IMR-90 (cell line): ENCODE measurements at regions not wholly inside any gene's neighbourhood (a gene's known extent, or its start where the extent isn't known, plus 50 kb on each side); places are given as distances from the start of the nearest gene placed in this dataset.

ENCODE experiments used
- ATAC-seq: fragments of 200-7000 bp; cut with Tn5 transposase; 2 replicates; pipeline ENCODE4 v1.9.1; 2020; ENCODE audit warnings: low read depth, mild to moderate bottlenecking, moderate library complexity
- BruUV-seq: library from RNA; stranded (reverse); fragments of 400-500 nt; replicated peaks from 2 replicates; lab custom pipeline; 2021; lab: Mats Ljungman, UMichigan
- CTCF ChIA-PET: fragments of 300-600 bp; formaldehyde crosslinking; extraction: SDS; loops from one replicate; lab custom pipeline; 2021; ENCODE audit warnings: antibody characterized with exemption; lab: Yijun Ruan, JAX
- POLR2A ChIA-PET: fragments of 300-600 bp; sonication (Branson Sonifier 250); formaldehyde crosslinking; loops from one replicate; lab custom pipeline; 2022; ENCODE audit warnings: antibody characterized with exemption; ENCODE audit not compliant: unreplicated experiment; lab: Charles Lee
- DNase-seq: peaks from one replicate; pipeline ENCODE4 v3.0.0; 2013
- H2AFZ ChIP-seq: replicated peaks from 2 replicates; pipeline ENCODE3; 2013; ENCODE audit warnings: low read length, mild to moderate bottlenecking; ENCODE audit not compliant: poor library complexity
- H2AK5ac ChIP-seq: 2 replicates; pipeline ENCODE4 v1.6.1; 2013; ENCODE audit warnings: low read depth, low read length, inconsistent platforms
- H2AK9ac ChIP-seq: replicated peaks from 2 replicates; pipeline ENCODE3; 2013; ENCODE audit warnings: mild to moderate bottlenecking, low read depth, low read length, moderate library complexity; ENCODE audit not compliant: poor library complexity
- H2BK120ac ChIP-seq: 2 replicates; pipeline ENCODE4 v1.6.1; 2013; ENCODE audit warnings: low read depth, low read length, inconsistent platforms
- H2BK15ac ChIP-seq: 3 replicates; pipeline ENCODE4 v1.6.1; 2013; ENCODE audit warnings: low read depth, low read length, inconsistent platforms
- H2BK20ac ChIP-seq: 2 replicates; pipeline ENCODE4 v1.6.1; 2013; ENCODE audit warnings: low read depth, mild to moderate bottlenecking, inconsistent platforms, low read length, moderate library complexity
- H2BK5ac ChIP-seq: 2 replicates; pipeline ENCODE4 v1.6.1; 2013; ENCODE audit warnings: mild to moderate bottlenecking, low read depth, low read length, inconsistent platforms; ENCODE audit not compliant: poor library complexity, severe bottlenecking
- H3K14ac ChIP-seq: replicated peaks from 2 replicates; pipeline ENCODE4 v1.6.1; 2013; ENCODE audit warnings: low read depth, low read length, inconsistent platforms
- H3K18ac ChIP-seq: 2 replicates; pipeline ENCODE4 v1.6.1; 2013; ENCODE audit warnings: low read depth, low read length, control low read depth
- H3K23ac ChIP-seq: 2 replicates; pipeline ENCODE4 v1.6.1; 2013; ENCODE audit warnings: low read depth, low read length, inconsistent platforms
- H3K27ac ChIP-seq: 2 replicates; pipeline ENCODE4 v1.5.1; 2013; ENCODE audit warnings: mild to moderate bottlenecking, control low read depth, low read length; ENCODE audit not compliant: insufficient read depth
- H3K27me3 ChIP-seq: 2 replicates; pipeline ENCODE4 v1.6.1; 2013; ENCODE audit warnings: low read length; ENCODE audit not compliant: control insufficient read depth, insufficient read depth
- H3K36me3 ChIP-seq: 2 replicates; pipeline ENCODE4 v1.6.1; 2013; ENCODE audit warnings: low read length, mixed read lengths; ENCODE audit not compliant: control insufficient read depth, insufficient read depth
- H3K4ac ChIP-seq: 2 replicates; pipeline ENCODE4 v1.6.1; 2013; ENCODE audit warnings: low read depth, low read length, inconsistent platforms
- H3K4me1 ChIP-seq: 2 replicates; pipeline ENCODE4 v1.6.1; 2013; ENCODE audit warnings: low read length, mixed read lengths; ENCODE audit not compliant: control insufficient read depth, insufficient read depth
- H3K4me2 ChIP-seq: 2 replicates; pipeline ENCODE4 v1.6.1; 2013; ENCODE audit warnings: low read depth, mild to moderate bottlenecking, control low read depth, low read length, moderate library complexity
- H3K4me3 ChIP-seq: 2 replicates; pipeline ENCODE4 v1.5.1; 2013; ENCODE audit warnings: low read depth, mild to moderate bottlenecking, control low read depth, low read length, moderate library complexity; ENCODE audit not compliant: insufficient read depth
- H3K56ac ChIP-seq: 2 replicates; pipeline ENCODE4 v1.6.1; 2013; ENCODE audit warnings: low read length, inconsistent platforms; ENCODE audit not compliant: insufficient read depth; ENCODE audit errors: extremely low read depth
- H3K79me1 ChIP-seq, 2 experiments: 2 replicates each; pipeline ENCODE4 v1.6.1; 2013; ENCODE audit warnings: low read length in 2 of 2, inconsistent platforms in 1 of 2, low read depth in 1 of 2
- H3K9ac ChIP-seq: 2 replicates; pipeline ENCODE4 v1.6.1; 2013; ENCODE audit warnings: low read depth, low read length, control low read depth
- H3K9me1 ChIP-seq: 2 replicates; pipeline ENCODE4 v1.6.1; 2013; ENCODE audit warnings: low read length, inconsistent platforms; ENCODE audit not compliant: insufficient read depth
- H3K9me3 ChIP-seq: 2 replicates; pipeline ENCODE4 v1.6.1; 2013; ENCODE audit warnings: low read length; ENCODE audit not compliant: control insufficient read depth, insufficient read depth
- H4K20me1 ChIP-seq: 2 replicates; pipeline ENCODE4 v1.6.1; 2013; ENCODE audit warnings: low read length, inconsistent platforms; ENCODE audit not compliant: insufficient read depth
- H4K5ac ChIP-seq: 2 replicates; pipeline ENCODE4 v1.6.1; 2013; ENCODE audit warnings: mild to moderate bottlenecking, low read depth, low read length, control low read depth
- H4K8ac ChIP-seq, 2 experiments: 2 replicates each; pipeline ENCODE4 v1.6.1; 2013; ENCODE audit warnings: low read depth in 2 of 2, low read length in 2 of 2, control low read depth in 1 of 2, inconsistent platforms in 1 of 2
- H4K91ac ChIP-seq: 2 replicates; pipeline ENCODE4 v1.6.1; 2013; ENCODE audit warnings: low read depth, low read length, inconsistent platforms; ENCODE audit not compliant: insufficient read depth
- BHLHE40 ChIP-seq: fragments of 150-350 bp; IDR thresholded peaks from 2 replicates; pipeline ENCODE4 v1.6.1; 2016; ENCODE audit warnings: mild to moderate bottlenecking, low read depth, low read length
- CEBPB ChIP-seq: IDR thresholded peaks from 2 replicates; pipeline ENCODE4 v1.6.1; 2012; ENCODE audit warnings: low read depth, low read length, improper control_type of control experiment
- CHD1 ChIP-seq: IDR thresholded peaks from 2 replicates; pipeline ENCODE4 v1.6.1; 2012; ENCODE audit warnings: low read depth, low read length, improper control_type of control experiment
- FOS ChIP-seq: fragments of 150-350 bp; IDR thresholded peaks from 2 replicates; pipeline ENCODE4 v1.6.1; 2016; ENCODE audit warnings: low read depth, low read length
- MAFK ChIP-seq: IDR thresholded peaks from 2 replicates; pipeline ENCODE4 v1.6.1; 2012; ENCODE audit warnings: low read depth, low read length, improper control_type of control experiment
- MAZ ChIP-seq: IDR thresholded peaks from 2 replicates; pipeline ENCODE4 v1.6.1; 2012; ENCODE audit warnings: low read depth, mild to moderate bottlenecking, low read length, improper control_type of control experiment, moderate library complexity, borderline replicate concordance
- MXI1 ChIP-seq: IDR thresholded peaks from 2 replicates; pipeline ENCODE4 v1.6.1; 2012; ENCODE audit warnings: low read depth, mild to moderate bottlenecking, low read length, moderate library complexity, borderline replicate concordance
- NFE2L2 ChIP-seq: fragments of 150-350 bp; IDR thresholded peaks from 2 replicates; pipeline ENCODE4 v1.6.1; 2016; ENCODE audit warnings: low read depth, mild to moderate bottlenecking, low read length
- POLR2A ChIP-seq: IDR thresholded peaks from 2 replicates; pipeline ENCODE4 v1.6.1; 2012; ENCODE audit warnings: mild to moderate bottlenecking, low read depth, low read length
- RAD21 ChIP-seq: IDR thresholded peaks from 2 replicates; pipeline ENCODE4 v1.6.1; 2012; ENCODE audit warnings: low read length, improper control_type of control experiment
- RCOR1 ChIP-seq: IDR thresholded peaks from 2 replicates; pipeline ENCODE4 v1.6.1; 2012; ENCODE audit warnings: mild to moderate bottlenecking, low read length, improper control_type of control experiment; ENCODE audit not compliant: insufficient replicate concordance
- RFX5 ChIP-seq: IDR thresholded peaks from 2 replicates; pipeline ENCODE4 v1.8.0; 2012; ENCODE audit warnings: low read depth, mild to moderate bottlenecking, low read length, moderate library complexity
- SMC3 ChIP-seq: fragments of 150-350 bp; IDR thresholded peaks from 2 replicates; pipeline ENCODE4 v1.6.1; 2016; ENCODE audit warnings: low read depth, mild to moderate bottlenecking, antibody characterized with exemption, low read length, moderate library complexity
- WGBS, 2 experiments: methylation state at CpG; one replicate each; pipeline versions ENCODE4 v1.1.5 to v1.1.7; 2013; ENCODE audit warnings: missing lambda C conversion rate in 2 of 2; ENCODE audit not compliant: insufficient read length in 1 of 2; ENCODE audit errors: extremely low coverage in 2 of 2; 5-methylcytosine and 5-hydroxymethylcytosine counted together
- dilution Hi-C: fragments of 300-500 bp; cut with HindIII; formaldehyde crosslinking; loops from one replicate; pipeline ENCODE4 v1.14.3; 2018; ENCODE audit warnings: low sequenced_read_pairs; ENCODE audit not compliant: unreplicated experiment
- in situ Hi-C: fragments of 300-500 bp; cut with MboI; formaldehyde crosslinking; loops from 3 replicates; pipeline ENCODE4 v1.14.3; 2019; ENCODE audit warnings: low sequenced_read_pairs, inconsistent platforms, mixed read lengths
- intact Hi-C: fragments of 100-400 bp; cut with micrococcal nuclease; formaldehyde crosslinking; loops from 2 replicates; pipeline ENCODE4 v1.10.0; 2022
- TF ChIP-seq, protein P1 (sequence below): fragments of 150-350 bp; IDR thresholded peaks from 2 replicates; pipeline ENCODE4 v1.6.1; 2016; ENCODE audit warnings: low read depth, mild to moderate bottlenecking, low read length, moderate library complexity, borderline replicate concordance
- TF ChIP-seq, protein P2 (sequence below): fragments of 150-350 bp; IDR thresholded peaks from 2 replicates; pipeline ENCODE4 v1.6.1; 2017; ENCODE audit warnings: mild to moderate bottlenecking, antibody characterized with exemption, low read length, low read depth
- TF ChIP-seq, protein P3 (sequence below): conservative IDR thresholded peaks from 2 replicates; pipeline ENCODE4 v1.5.1; 2012; ENCODE audit warnings: mild to moderate bottlenecking, low read depth, low read length, improper control_type of control experiment

DNA sequence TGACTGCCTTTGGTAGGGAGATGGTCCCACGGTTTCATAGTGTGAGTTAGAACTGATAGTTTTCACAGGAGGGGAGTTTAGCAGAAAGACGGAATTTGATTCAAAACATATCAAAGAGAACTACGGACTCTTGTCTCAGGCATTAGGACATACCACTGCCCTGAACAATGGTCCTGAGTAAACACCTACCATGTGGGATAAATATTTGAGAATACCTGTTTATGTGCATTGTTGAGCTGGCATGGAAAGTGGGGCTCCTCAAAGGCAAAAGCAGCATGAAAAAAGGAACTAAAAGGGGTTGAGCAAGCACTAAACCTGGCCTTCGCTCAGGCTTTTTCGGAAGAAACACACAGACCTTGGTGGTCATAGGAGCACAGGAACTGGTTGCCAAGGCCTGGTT, 144.4 kb downstream of the ZNF621 start:
- no peak overlapping the region for H2BK120ac ChIP-seq
- H3K4me3 ChIP-seq = no peak overlapping the region
- H4K8ac ChIP-seq = no peak overlapping the region
- dilution Hi-C loops = no loop called here
- no peak overlapping the region for H3K14ac ChIP-seq
- BruUV-seq = no TSS peak
- H3K4me2 ChIP-seq = no peak overlapping the region
- no peaks in the 10 kb centered on the region for H3K36me3 ChIP-seq
- no peaks in the 10 kb centered on the region for H3K79me1 ChIP-seq
- WGBS, 2 experiments = 60% methylated on average over 3 of the region's 5 CpGs; no CpG with 5 or more reads in 1 of the 2 experiments
- H3K23ac ChIP-seq = no peak overlapping the region
- no peak overlapping the region for H2AK9ac ChIP-seq
- H4K5ac ChIP-seq = no peak overlapping the region
- no peaks in the 10 kb centered on the region for H4K20me1 ChIP-seq
- no peak overlapping the region for H2BK5ac ChIP-seq
- TF ChIP-seq, protein P1, sequence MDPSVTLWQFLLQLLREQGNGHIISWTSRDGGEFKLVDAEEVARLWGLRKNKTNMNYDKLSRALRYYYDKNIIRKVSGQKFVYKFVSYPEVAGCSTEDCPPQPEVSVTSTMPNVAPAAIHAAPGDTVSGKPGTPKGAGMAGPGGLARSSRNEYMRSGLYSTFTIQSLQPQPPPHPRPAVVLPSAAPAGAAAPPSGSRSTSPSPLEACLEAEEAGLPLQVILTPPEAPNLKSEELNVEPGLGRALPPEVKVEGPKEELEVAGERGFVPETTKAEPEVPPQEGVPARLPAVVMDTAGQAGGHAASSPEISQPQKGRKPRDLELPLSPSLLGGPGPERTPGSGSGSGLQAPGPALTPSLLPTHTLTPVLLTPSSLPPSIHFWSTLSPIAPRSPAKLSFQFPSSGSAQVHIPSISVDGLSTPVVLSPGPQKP = no peak
- TF ChIP-seq BHLHE40 (no peak), NFE2L2 (no peak), MXI1 (no peak), CHD1 (no peak), SMC3 (no peak), RAD21 (no peak), FOS (no peak), RFX5 (no peak), MAZ (no peak), RCOR1 (no peak), MAFK (no peak), POLR2A (no peak), CEBPB (no peak)
- TF ChIP-seq, protein P2, sequence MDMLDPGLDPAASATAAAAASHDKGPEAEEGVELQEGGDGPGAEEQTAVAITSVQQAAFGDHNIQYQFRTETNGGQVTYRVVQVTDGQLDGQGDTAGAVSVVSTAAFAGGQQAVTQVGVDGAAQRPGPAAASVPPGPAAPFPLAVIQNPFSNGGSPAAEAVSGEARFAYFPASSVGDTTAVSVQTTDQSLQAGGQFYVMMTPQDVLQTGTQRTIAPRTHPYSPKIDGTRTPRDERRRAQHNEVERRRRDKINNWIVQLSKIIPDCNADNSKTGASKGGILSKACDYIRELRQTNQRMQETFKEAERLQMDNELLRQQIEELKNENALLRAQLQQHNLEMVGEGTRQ = no peak
- TF ChIP-seq, protein P3, sequence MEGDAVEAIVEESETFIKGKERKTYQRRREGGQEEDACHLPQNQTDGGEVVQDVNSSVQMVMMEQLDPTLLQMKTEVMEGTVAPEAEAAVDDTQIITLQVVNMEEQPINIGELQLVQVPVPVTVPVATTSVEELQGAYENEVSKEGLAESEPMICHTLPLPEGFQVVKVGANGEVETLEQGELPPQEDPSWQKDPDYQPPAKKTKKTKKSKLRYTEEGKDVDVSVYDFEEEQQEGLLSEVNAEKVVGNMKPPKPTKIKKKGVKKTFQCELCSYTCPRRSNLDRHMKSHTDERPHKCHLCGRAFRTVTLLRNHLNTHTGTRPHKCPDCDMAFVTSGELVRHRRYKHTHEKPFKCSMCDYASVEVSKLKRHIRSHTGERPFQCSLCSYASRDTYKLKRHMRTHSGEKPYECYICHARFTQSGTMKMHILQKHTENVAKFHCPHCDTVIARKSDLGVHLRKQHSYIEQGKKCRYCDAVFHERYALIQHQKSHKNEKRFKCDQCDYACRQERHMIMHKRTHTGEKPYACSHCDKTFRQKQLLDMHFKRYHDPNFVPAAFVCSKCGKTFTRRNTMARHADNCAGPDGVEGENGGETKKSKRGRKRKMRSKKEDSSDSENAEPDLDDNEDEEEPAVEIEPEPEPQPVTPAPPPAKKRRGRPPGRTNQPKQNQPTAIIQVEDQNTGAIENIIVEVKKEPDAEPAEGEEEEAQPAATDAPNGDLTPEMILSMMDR = no peak
- no peak overlapping the region for H2AK5ac ChIP-seq
- H3K9ac ChIP-seq = no peak overlapping the region
- in situ Hi-C loops = no loop called here
- H3K9me3 ChIP-seq = no peaks in the 10 kb centered on the region
- H3K27me3 ChIP-seq = no peaks in the 10 kb centered on the region
- no peak overlapping the region for H3K4ac ChIP-seq
- no peaks in the 10 kb centered on the region for H3K4me1 ChIP-seq
- ChIA-PET POLR2A (no interaction called here), CTCF (no interaction called here)
- H3K9me1 ChIP-seq = no peaks in the 10 kb centered on the region
- H4K91ac ChIP-seq = no peak overlapping the region
- no peak overlapping the region for H2AFZ ChIP-seq
- H3K56ac ChIP-seq = no peak overlapping the region
- H2BK15ac ChIP-seq = no peak overlapping the region
- intact Hi-C loops = no loop called here
- ATAC-seq = no peak
- H2BK20ac ChIP-seq = no peak overlapping the region
- DNase-seq = no peak
- no peak overlapping the region for H3K27ac ChIP-seq
- H3K18ac ChIP-seq = no peak overlapping the region
